Spleen (tissue), 7 donors: ENCODE measurements at regions not wholly inside any gene's neighbourhood (a gene's known extent, or its start where the extent isn't known, plus 50 kb on each side); places are given as distances from the start of the nearest gene placed in this dataset.

Experiments used
- CTCF ChIP-seq, 11 experiments: fragments of 200-600 bp in 7 of 11; fragments of 450-650 bp in 4 of 11; sonication (generic) in 4 of 11; IDR thresholded peaks in 8 of 11; conservative IDR thresholded peaks in 3 of 11; 1 replicate in 7 of 11; 2 replicates in 4 of 11; pipeline versions ENCODE4 v1.4.0 to v1.8.0; 2016 to 2021; ENCODE audit warnings: antibody characterized with exemption in 11 of 11, inconsistent platforms in 4 of 11, mild to moderate bottlenecking in 1 of 11
- POLR2A ChIP-seq, 3 donors: fragments of 450-650 bp; IDR thresholded peaks; one replicate each; pipeline ENCODE4 v1.5.1; 2017; ENCODE audit warnings: antibody characterized with exemption in 3 of 3, mild to moderate bottlenecking in 1 of 3
- POLR2AphosphoS5 ChIP-seq, 3 donors: sonication (generic); formaldehyde crosslinking; IDR thresholded peaks; one replicate each; pipeline ENCODE4 v1.5.1; 2017; ENCODE audit warnings: antibody characterized with exemption in 3 of 3
- donor health status: DM: no; HTN: no; CAD: no; lungs with moderate emphysema.
- donor health status: DM: no; HTN: no; CAD: no.
- donor health status: DM: no; HTN: no; CAD: no.

- TF ChIP-seq CTCF (IDR thresholded peaks at IDR 0.05 in 8 of 11, conservative IDR thresholded peaks at IDR 0.05 in 3 of 11) (no peak), POLR2A (IDR thresholded peaks at IDR 0.05) (no peak), POLR2AphosphoS5 (IDR thresholded peaks at IDR 0.05) (no peak)
These were observed 52.5 kb upstream of the KHDRBS2 start for GRCh38 chr6:62338477-62338876.
